IPS-18c (cell line): ENCODE measurements at regions not wholly inside any gene's neighbourhood (a gene's known extent, or its start where the extent isn't known, plus 50 kb on each side); places are given as distances from the start of the nearest gene placed in this dataset.

ENCODE experiments used
- H3K4me3 ChIP-seq: 2 replicates; pipeline ENCODE4 v1.7.0; 2013; ENCODE audit warnings: low read depth, mild to moderate bottlenecking, low read length, moderate library complexity; ENCODE audit not compliant: insufficient read depth
- H3K9me3 ChIP-seq: one replicate; pipeline ENCODE4 v1.6.1; 2013; ENCODE audit warnings: mild to moderate bottlenecking, low read length, moderate library complexity; ENCODE audit not compliant: control insufficient read depth, insufficient read depth

GRCh38 chr10:130492266-130492934 lies 356.2 kb downstream of the GLRX3 start:
- Histone ChIP-seq H3K4me3 (no peak overlapping the region), H3K9me3 (peaks cover 28% of the 10 kb centered on the region)

- H3K9me3 ChIP-seq: peaks cover 28% of the 10 kb centered on the region
- H3K4me3 ChIP-seq: no peak overlapping the region
Measured at GRCh38 chr10:130493021-130493420, 356.8 kb downstream of the GLRX3 start.

DNA sequence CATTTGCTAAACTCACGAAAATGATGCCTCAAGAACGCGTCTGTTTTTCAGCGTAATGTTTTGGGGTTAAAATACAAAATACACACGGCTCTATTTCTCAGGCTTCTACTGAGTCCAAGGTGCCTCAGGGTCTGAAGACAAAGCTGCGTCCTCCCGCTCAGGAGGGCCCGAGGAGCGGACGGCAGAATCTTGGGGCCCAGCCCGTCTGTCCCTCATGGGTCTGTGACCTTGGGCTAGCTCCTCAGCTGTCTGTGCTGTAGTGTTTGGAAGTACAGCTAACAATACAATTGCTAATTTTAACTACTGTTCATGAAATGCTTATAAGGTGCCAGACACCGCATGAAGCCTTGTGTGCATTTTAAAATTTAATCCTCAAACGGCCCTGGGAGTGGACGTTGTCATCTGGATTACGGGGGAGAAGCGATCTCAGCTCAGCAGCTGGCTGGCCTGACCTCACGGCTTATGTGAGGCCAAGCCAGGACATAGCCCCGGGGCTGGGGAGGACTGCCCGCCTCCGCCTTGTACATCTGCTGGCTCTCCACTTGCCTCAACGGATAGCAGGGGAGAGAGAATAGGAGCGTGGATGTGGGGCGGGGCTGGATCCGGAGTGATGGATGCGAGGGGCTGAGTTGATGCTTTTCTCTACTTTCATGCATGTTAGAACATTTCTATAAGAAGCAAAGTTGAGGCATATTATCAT lies 357.4 kb downstream of the GLRX3 start:
- H3K4me3 ChIP-seq: no peak overlapping the region
- peaks cover 28% of the 10 kb centered on the region for H3K9me3 ChIP-seq

GRCh38 chr10:130495116-130495862 lies 359.1 kb downstream of the GLRX3 start:
- no peak overlapping the region for H3K4me3 ChIP-seq
- H3K9me3 ChIP-seq: peaks cover 35% of the 10 kb centered on the region

DNA sequence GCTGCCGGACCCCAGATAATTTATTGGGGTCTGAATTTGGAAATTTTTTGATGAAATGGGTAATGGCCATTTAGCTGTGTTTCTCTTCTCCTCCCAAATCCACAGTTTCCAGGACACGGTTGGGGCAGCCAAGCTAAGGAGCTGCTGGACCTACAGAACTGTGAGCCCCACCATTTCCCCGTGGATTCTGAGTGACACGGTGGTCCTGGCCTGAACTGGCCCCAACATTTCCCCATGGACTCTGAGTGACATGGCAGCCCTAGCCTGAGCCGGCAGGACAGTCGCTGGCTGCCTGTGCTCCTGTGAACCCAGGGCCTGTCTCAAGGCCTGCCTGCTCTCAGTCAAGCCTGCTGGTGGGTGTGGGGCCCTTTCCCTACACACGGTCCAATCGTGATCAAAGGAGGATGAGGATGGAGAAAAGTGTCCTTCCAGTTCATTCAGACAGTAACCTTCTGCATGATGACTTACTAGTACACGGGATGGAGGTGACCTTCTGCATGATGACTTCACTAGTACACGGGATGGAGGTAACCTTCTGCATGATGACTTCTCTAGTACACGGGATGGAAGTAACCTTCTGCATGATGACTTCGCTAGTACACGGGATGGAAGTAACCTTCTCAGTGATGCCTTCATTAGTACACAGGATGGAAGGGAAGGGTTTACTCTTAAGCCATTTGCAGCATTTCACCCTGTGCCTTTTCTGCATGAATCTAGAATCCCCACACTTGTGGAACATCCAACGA lies 359.9 kb downstream of the GLRX3 start:
- Histone ChIP-seq H3K9me3 (peaks cover 33% of the 10 kb centered on the region), H3K4me3 (no peak overlapping the region)

GRCh38 chr10:130497056-130498010 lies 361.1 kb downstream of the GLRX3 start:
- H3K4me3 ChIP-seq: no peak overlapping the region
- peaks cover 32% of the 10 kb centered on the region for H3K9me3 ChIP-seq

GRCh38 chr10:130498042-130498441 lies 361.9 kb downstream of the GLRX3 start:
- H3K9me3 ChIP-seq: peaks cover 33% of the 10 kb centered on the region

GRCh38 chr10:130498934-130499333 lies 362.7 kb downstream of the GLRX3 start:
- H3K4me3 ChIP-seq: no peak overlapping the region
- H3K9me3 ChIP-seq: peaks cover 33% of the 10 kb centered on the region

More at GRCh38 chr10:130498042-130498441, 361.9 kb downstream of the GLRX3 start:
- no peak overlapping the region for H3K4me3 ChIP-seq

DNA sequence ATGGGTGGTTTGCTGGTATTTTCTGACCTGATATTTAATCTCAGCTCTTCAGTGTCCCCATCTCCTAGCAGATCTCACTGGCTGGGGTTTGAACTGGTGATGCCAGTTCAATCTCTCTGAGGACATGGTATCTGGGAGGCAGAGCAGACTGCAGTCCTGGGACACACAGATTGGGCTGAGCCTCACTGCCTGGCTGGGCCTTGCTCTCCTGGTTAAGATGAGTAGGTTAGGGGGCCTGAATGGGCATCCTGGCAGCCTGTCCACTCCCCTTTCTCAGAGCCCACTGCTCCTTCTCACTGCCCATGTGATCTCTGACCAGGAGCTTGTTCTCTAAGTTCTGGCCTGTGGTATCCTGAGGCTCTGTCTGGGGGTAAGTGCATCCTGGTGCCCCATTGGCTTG lies 363.4 kb downstream of the GLRX3 start:
- Histone ChIP-seq H3K4me3 (no peak overlapping the region), H3K9me3 (peaks cover 33% of the 10 kb centered on the region)

- Histone ChIP-seq H3K4me3 (no peak overlapping the region; the same call in 1 of the 2 replicates), H3K9me3 (peaks cover 32% of the 10 kb centered on the region)
Measured at GRCh38 chr10:130500261-130501000, 364.2 kb downstream of the GLRX3 start.

- no peak overlapping the region for H3K4me3 ChIP-seq
- peaks cover 17% of the 10 kb centered on the region for H3K9me3 ChIP-seq
Measured at GRCh38 chr10:130507461-130507860, 371.3 kb downstream of the GLRX3 start.

DNA sequence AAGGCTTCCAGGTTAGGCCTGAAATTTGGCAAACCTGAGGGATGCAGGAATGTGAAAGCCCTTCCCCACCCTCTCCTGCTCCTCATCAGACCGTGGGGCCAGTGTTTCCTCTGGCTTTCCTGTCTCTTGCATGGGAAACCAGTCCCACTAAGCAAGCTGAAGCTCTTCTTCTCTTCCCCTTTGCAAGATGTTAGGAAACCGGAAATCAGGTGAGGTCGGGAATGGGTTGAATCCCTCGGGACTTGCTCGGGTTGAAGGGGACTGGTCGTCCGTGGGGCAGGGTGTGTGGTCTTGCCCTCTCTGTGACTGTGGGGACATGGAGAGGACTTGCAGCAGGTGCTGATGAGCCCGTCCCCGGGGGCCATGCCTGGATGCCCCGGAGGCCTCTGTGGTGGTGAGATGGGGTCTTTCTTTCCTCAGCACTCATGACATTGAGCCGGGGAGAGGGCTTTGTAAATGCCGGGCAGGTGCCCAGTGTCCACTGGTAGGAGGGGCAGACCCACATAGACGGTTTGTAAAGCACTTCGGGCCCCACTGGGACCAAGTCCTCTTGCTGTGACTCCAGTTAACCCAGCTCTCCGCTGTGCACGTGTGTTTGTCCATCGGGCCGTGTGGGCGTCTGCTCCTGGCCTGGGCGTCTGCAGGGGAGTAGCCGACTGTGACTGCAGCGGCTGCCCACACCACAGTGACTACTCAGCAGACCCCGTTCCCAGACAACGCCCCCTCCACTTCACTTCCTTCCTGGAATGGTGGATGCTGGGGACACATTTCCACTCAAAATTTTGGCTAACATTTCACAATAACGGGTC lies 373.9 kb downstream of the GLRX3 start:
- H3K9me3 ChIP-seq: peaks cover 27% of the 10 kb centered on the region
- H3K4me3 ChIP-seq: no peak overlapping the region

DNA sequence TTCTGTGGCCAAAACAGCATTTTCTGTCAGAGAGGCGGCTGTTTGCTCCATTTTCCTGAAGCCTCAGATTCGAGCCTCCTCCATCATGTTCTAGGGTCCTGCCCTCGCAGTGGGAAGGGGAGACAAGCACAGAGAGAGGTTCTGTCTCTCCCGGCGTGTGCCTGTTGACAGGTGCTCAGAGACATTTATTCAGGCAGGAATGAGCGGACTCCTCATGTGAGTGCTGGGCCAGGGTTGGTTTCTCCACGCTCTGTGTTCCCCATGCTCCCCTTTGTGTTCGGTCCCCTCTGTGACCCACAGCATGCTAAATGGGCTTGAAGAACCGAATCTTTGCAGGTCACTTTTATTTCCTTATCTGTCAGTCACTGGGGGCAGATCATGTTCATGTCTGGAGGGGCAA lies 374.6 kb downstream of the GLRX3 start:
- Histone ChIP-seq H3K9me3 (peaks cover 28% of the 10 kb centered on the region), H3K4me3 (no peak overlapping the region)

- Histone ChIP-seq H3K9me3 (peaks cover 30% of the 10 kb centered on the region), H3K4me3 (no peak overlapping the region)
Measured at GRCh38 chr10:130511766-130512165, 375.6 kb downstream of the GLRX3 start.

DNA sequence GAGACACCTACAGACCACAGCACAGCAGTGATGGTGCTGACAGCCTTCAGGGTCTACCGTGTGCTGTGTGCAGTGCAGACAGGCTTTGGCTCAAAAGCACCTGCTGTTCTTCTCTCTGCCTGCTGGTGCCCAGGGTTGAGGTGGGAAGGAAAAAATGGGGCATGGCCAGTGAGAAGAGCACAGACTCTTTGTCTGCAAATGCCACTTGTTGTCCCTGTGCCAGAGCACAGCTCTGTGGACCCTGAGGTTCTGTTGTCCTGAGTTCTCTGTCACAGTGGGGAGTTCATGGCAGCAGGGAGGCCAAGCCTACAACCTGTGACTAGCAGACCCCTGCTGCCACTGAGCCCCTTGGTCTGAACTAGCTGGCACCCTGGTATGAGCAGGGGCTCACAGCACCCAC lies 376.7 kb downstream of the GLRX3 start:
- Histone ChIP-seq H3K9me3 (peaks cover 26% of the 10 kb centered on the region), H3K4me3 (no peak overlapping the region)
